Keratinocyte (primary cell): ENCODE measurements at regions not wholly inside any gene's neighbourhood (a gene's known extent, or its start where the extent isn't known, plus 50 kb on each side); places are given as distances from the start of the nearest gene placed in this dataset.

Experiments
- DNase-seq: peaks from one replicate; pipeline ENCODE4 v3.0.0-alpha.2; 2011; ENCODE audit warnings: low read depth, missing footprints, low spot score
- FAIRE-seq: peaks from 2 replicates; lab custom pipeline; 2011; peaks lifted over from hg19 to GRCh38; lab: Jason Lieb, UNC
- H2AFZ ChIP-seq: 2 replicates; pipeline ENCODE4 v1.6.0; 2012; ENCODE audit warnings: low read length, control low read depth, inconsistent platforms; ENCODE audit not compliant: control insufficient read depth
- H3K27ac ChIP-seq: 2 replicates; pipeline ENCODE4 v1.5.1; 2011; ENCODE audit warnings: low read length; ENCODE audit not compliant: control insufficient read depth, insufficient read depth
- H3K27me3 ChIP-seq: 3 replicates; pipeline ENCODE4 v1.6.0; 2011; ENCODE audit warnings: low read length; ENCODE audit not compliant: control insufficient read depth, insufficient read depth; ENCODE audit errors: extremely low read depth
- H3K36me3 ChIP-seq, 2 experiments: 2 replicates in 1 of 2; 3 replicates in 1 of 2; pipeline ENCODE4 v1.5.1; 2011; ENCODE audit warnings: low read length in 2 of 2, mild to moderate bottlenecking in 1 of 2; ENCODE audit not compliant: control insufficient read depth in 2 of 2, insufficient read depth in 2 of 2; ENCODE audit errors: extremely low read depth in 1 of 2
- H3K4me1 ChIP-seq: 3 replicates; pipeline ENCODE4 v1.5.1; 2011; ENCODE audit warnings: low read length; ENCODE audit not compliant: control insufficient read depth, insufficient read depth; ENCODE audit errors: extremely low read depth
- H3K4me2 ChIP-seq: 3 replicates; pipeline ENCODE4 v1.6.0; 2011; ENCODE audit warnings: low read depth, low read length; ENCODE audit not compliant: control insufficient read depth, insufficient read depth; ENCODE audit errors: extremely low read depth
- H3K4me3 ChIP-seq, 3 experiments: fragments of 200-600 bp in 1 of 3; sonication (generic) in 1 of 3; 2 replicates in 2 of 3; 3 replicates in 1 of 3; pipeline ENCODE4 v1.5.1; 2011 to 2016; ENCODE audit warnings: low read length in 3 of 3, mild to moderate bottlenecking in 3 of 3, control low read depth in 2 of 3, inconsistent platforms in 1 of 3, low read depth in 1 of 3, mixed read lengths in 1 of 3, mixed run types in 1 of 3, moderate library complexity in 1 of 3; ENCODE audit not compliant: control insufficient read depth in 2 of 3, insufficient read depth in 2 of 3; ENCODE audit errors: extremely low read depth in 1 of 3
- H3K79me2 ChIP-seq: 2 replicates; pipeline ENCODE4 v1.6.0; 2012; ENCODE audit warnings: low read length; ENCODE audit not compliant: control insufficient read depth, insufficient read depth
- H3K9ac ChIP-seq: 3 replicates; pipeline ENCODE4 v1.6.0; 2011; ENCODE audit warnings: low read length; ENCODE audit not compliant: control insufficient read depth, insufficient read depth; ENCODE audit errors: extremely low read depth
- H3K9me1 ChIP-seq: 3 replicates; pipeline ENCODE4 v1.6.0; 2011; ENCODE audit warnings: low read length; ENCODE audit not compliant: control insufficient read depth, insufficient read depth; ENCODE audit errors: extremely low read depth
- H3K9me3 ChIP-seq: 2 replicates; pipeline ENCODE4 v1.5.1; 2012; ENCODE audit warnings: low read depth, low read length; ENCODE audit not compliant: control insufficient read depth
- H4K20me1 ChIP-seq: 3 replicates; pipeline ENCODE4 v1.6.0; 2011; ENCODE audit warnings: low read length; ENCODE audit not compliant: control insufficient read depth, insufficient read depth; ENCODE audit errors: extremely low read depth
- EZH2 ChIP-seq: IDR thresholded peaks from one replicate; pipeline ENCODE4 v1.6.1; 2012; ENCODE audit warnings: inconsistent platforms, mild to moderate bottlenecking, low read length, moderate library complexity
- dilution Hi-C: fragments of 300-500 bp; cut with MboI; formaldehyde crosslinking; loops from one replicate; pipeline ENCODE4 v1.7.0; 2020; ENCODE audit warnings: low sequenced_read_pairs; ENCODE audit not compliant: extremely low pct_ligation_motif_present
- TF ChIP-seq, protein P1 (sequence below), 3 experiments: IDR thresholded peaks in 1 of 3; conservative IDR thresholded peaks in 1 of 3; optimal IDR thresholded peaks in 1 of 3; 2 replicates in 2 of 3; 3 replicates in 1 of 3; pipeline versions ENCODE3 to v1.5.1; 2011; ENCODE audit warnings: low read length in 3 of 3, mild to moderate bottlenecking in 3 of 3, moderate library complexity in 2 of 3, control low read depth in 1 of 3, inconsistent platforms in 1 of 3; ENCODE audit not compliant: insufficient read depth in 2 of 3; ENCODE audit errors: extremely low read depth in 1 of 3

DNA sequence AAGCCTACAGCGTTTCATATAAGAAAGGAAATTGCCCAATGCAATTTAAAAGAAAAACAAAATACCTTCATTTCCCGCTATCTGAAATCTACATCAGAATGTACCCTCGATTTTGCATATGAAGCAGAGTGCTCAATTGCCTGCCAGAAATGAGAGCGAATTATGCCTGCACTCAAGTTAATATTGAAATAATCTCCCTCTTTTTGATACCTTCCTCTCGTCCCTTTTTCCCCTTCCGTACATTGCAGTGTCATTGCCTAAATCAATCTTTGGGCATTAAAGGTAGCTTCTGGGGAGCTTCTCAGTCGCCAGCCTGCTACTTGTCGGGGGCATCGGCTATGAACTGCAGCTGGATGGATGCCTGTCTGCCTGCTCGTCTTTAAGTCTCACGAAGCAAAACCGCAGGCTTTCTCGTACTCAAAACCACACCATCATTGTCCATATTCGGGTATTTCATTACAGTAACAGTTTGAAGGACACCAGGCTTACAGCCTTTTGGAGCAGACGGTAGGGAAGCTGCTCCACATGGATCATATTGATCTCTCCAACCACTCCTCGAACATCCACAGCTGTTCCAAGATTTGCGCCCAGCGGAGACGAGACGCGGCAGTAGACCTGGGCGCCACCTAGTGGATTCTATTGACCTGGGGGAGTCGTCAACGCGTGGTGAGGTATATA lies 64.0 kb upstream of the HNRNPA3 start:
- H3K4me3 ChIP-seq = peak overlapping the region in 2 of 3 experiments; percentile 53 to 73
- DNase-seq (no peak), FAIRE-seq (peak; percentile 92)
- peaks cover 11% of the 10 kb centered on the region for H3K4me1 ChIP-seq
- H3K27ac ChIP-seq = no peak overlapping the region
- H2AFZ ChIP-seq = peak overlapping the region; percentile 95
- H3K36me3 ChIP-seq = no peaks in the 10 kb centered on the region
- H3K9ac ChIP-seq = peak overlapping the region; percentile 22
- H4K20me1 ChIP-seq = no peaks in the 10 kb centered on the region
- peak overlapping the region; percentile 98 for H3K4me2 ChIP-seq
- H3K79me2 ChIP-seq = no peaks in the 10 kb centered on the region
- H3K9me3 ChIP-seq = no peaks in the 10 kb centered on the region
- dilution Hi-C loops = loop anchor here (25.0 kb wide), 1 partner anchor 311 kb away; no protein-coding TSS in a partner anchor
- TF ChIP-seq, protein P1, sequence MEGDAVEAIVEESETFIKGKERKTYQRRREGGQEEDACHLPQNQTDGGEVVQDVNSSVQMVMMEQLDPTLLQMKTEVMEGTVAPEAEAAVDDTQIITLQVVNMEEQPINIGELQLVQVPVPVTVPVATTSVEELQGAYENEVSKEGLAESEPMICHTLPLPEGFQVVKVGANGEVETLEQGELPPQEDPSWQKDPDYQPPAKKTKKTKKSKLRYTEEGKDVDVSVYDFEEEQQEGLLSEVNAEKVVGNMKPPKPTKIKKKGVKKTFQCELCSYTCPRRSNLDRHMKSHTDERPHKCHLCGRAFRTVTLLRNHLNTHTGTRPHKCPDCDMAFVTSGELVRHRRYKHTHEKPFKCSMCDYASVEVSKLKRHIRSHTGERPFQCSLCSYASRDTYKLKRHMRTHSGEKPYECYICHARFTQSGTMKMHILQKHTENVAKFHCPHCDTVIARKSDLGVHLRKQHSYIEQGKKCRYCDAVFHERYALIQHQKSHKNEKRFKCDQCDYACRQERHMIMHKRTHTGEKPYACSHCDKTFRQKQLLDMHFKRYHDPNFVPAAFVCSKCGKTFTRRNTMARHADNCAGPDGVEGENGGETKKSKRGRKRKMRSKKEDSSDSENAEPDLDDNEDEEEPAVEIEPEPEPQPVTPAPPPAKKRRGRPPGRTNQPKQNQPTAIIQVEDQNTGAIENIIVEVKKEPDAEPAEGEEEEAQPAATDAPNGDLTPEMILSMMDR (optimal IDR thresholded peaks at IDR 0.05 in 1 of 3, IDR thresholded peaks at IDR 0.05 in 1 of 3, conservative IDR thresholded peaks at IDR 0.05 in 1 of 3; ENCODE audit: extremely low read depth in 1 of 3, insufficient read depth in 2 of 3, low read length in 3 of 3) = peak; percentile 86 to 93 (median 92)
- peak; percentile 61 for TF ChIP-seq EZH2
- peaks cover 16% of the 10 kb centered on the region for H3K27me3 ChIP-seq
- no peaks in the 10 kb centered on the region for H3K9me1 ChIP-seq

GRCh38 chr2:177149155-177149503 lies 63.5 kb upstream of the HNRNPA3 start:
- dilution Hi-C loops = loop anchor here (25.0 kb wide), 1 partner anchor 312 kb away; no protein-coding TSS in a partner anchor
- H3K9me1 ChIP-seq = no peaks in the 10 kb centered on the region
- no peaks in the 10 kb centered on the region for H4K20me1 ChIP-seq
- H3K27ac ChIP-seq = no peak overlapping the region
- no peak for DNase-seq
- peaks cover 16% of the 10 kb centered on the region for H3K27me3 ChIP-seq
- H3K4me1 ChIP-seq = peaks cover 11% of the 10 kb centered on the region
- H3K9me3 ChIP-seq = no peaks in the 10 kb centered on the region
- H3K79me2 ChIP-seq = no peaks in the 10 kb centered on the region
- H3K4me3 ChIP-seq = peak overlapping the region in 1 of 3 experiments; percentile 73
- no peak for TF ChIP-seq EZH2
- TF ChIP-seq, protein P1 (optimal IDR thresholded peaks at IDR 0.05 in 1 of 3, IDR thresholded peaks at IDR 0.05 in 1 of 3, conservative IDR thresholded peaks at IDR 0.05 in 1 of 3; ENCODE audit: extremely low read depth in 1 of 3, insufficient read depth in 2 of 3, low read length in 3 of 3) = no peak
- peak overlapping the region; percentile 98 for H3K4me2 ChIP-seq
- no peak for FAIRE-seq
- H3K9ac ChIP-seq = no peak overlapping the region
- no peaks in the 10 kb centered on the region for H3K36me3 ChIP-seq
- H2AFZ ChIP-seq = no peak overlapping the region
